Upper lobe of left lung (tissue), 6 donors: ENCODE measurements at regions not wholly inside any gene's neighbourhood (a gene's known extent, or its start where the extent isn't known, plus 50 kb on each side); places are given as distances from the start of the nearest gene placed in this dataset.

Experiments
- ATAC-seq, 2 donors: fragments of 200-7000 bp; cut with Tn5 transposase; one replicate each; pipeline ENCODE4 v1.9.1; 2022; ENCODE audit warnings: mild to moderate bottlenecking in 2 of 2, moderate library complexity in 2 of 2; ENCODE audit not compliant: low FRiP score in 2 of 2
- DNase-seq, 2 donors: peaks; one replicate each; pipeline ENCODE4 v3.0.0-alpha.2; 2019 to 2020
- H3K27ac ChIP-seq, 4 donors: fragments of 200-600 bp; sonication (generic); one replicate each; pipeline ENCODE4 v1.5.1; 2016 to 2019
- H3K27me3 ChIP-seq, 4 donors: fragments of 200-600 bp; sonication (generic); one replicate each; pipeline ENCODE4 v1.5.1; 2017 to 2019
- H3K36me3 ChIP-seq, 4 donors: fragments of 200-600 bp; sonication (generic); one replicate each; pipeline ENCODE4 v1.5.1; 2016 to 2019
- H3K4me1 ChIP-seq, 4 donors: fragments of 200-600 bp; sonication (generic); one replicate each; pipeline ENCODE4 v1.5.1; 2018 to 2019
- H3K4me3 ChIP-seq, 4 donors: fragments of 200-600 bp; sonication (generic); one replicate each; pipeline ENCODE4 v1.5.1; 2017 to 2019; ENCODE audit warnings: mild to moderate bottlenecking in 2 of 4, moderate library complexity in 1 of 4
- H3K9me3 ChIP-seq, 4 donors: fragments of 200-600 bp; sonication (generic); one replicate each; pipeline ENCODE4 v1.5.1; 2018 to 2019
- CTCF ChIP-seq, 6 experiments: fragments of 450-650 bp in 4 of 6; fragments of 200-600 bp in 2 of 6; sonication (generic) in 2 of 6; IDR thresholded peaks; one replicate each; pipeline ENCODE4 v1.5.1; 2016 to 2019; ENCODE audit warnings: antibody characterized with exemption in 6 of 6
- EP300 ChIP-seq, 4 donors: sonication (generic); formaldehyde crosslinking; IDR thresholded peaks; one replicate each; pipeline ENCODE4 v1.5.1; 2017; ENCODE audit warnings: antibody characterized with exemption in 4 of 4, control low read depth in 2 of 4
- POLR2A ChIP-seq, 4 donors: fragments of 450-650 bp; IDR thresholded peaks; one replicate each; pipeline ENCODE4 v1.5.1; 2016 to 2017; ENCODE audit warnings: antibody characterized with exemption in 4 of 4, mild to moderate bottlenecking in 2 of 4
- POLR2AphosphoS5 ChIP-seq, 2 donors: sonication (generic); formaldehyde crosslinking; IDR thresholded peaks; one replicate each; pipeline ENCODE4 v1.5.1; 2017; ENCODE audit warnings: antibody characterized with exemption in 2 of 2
- WGBS, 2 donors: methylation state at CpG; one replicate each; pipeline ENCODE4 v1.1.5; 2017 to 2018; 5-methylcytosine and 5-hydroxymethylcytosine counted together
- donor health status: DM: no; HTN: no; CAD: no; lungs with moderate emphysema.
- donor health status: DM: no; HTN: yes; CAD: no; lungs with severe emphysema.

- no peak overlapping the region for H3K4me3 ChIP-seq
- no peak overlapping the region for H3K27ac ChIP-seq
- H3K36me3 ChIP-seq, result no peaks in the 10 kb centered on the region
- ATAC-seq, result no peak
- peaks cover 0 to 16% (median 2%) of the 10 kb centered on the region in 4 donors for H3K4me1 ChIP-seq
- DNase-seq, result no peak
- H3K27me3 ChIP-seq, result no peaks in the 10 kb centered on the region
- TF ChIP-seq POLR2A (IDR thresholded peaks at IDR 0.05), result no peak
- no peaks in the 10 kb centered on the region for H3K9me3 ChIP-seq
- WGBS, 2 donors, result 73 to 78% methylated on average over 6 of the region's 6 CpGs
These were observed 187.2 kb downstream of the EFNB2 start for GRCh38 chr13:106348075-106348840.

DNA sequence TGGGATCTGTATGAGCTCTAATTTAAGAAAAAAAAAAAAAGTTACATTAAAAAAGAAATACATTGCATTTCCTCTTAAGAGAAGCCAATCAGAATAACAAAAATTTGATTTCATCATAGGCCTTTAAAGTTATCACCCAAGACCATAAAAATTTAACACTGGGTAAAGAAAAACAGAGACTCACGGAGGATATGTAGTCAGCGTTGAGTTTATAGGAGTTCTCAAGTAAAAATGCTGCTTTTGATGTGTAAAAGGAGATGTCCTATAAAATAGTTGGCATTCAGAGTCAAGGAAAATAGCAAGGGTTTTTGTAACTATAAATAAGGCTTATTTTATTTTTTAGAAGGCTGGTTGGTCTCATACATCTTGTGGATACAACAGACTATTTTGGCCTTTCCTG lies 191.1 kb downstream of the EFNB2 start:
- Histone ChIP-seq H3K36me3 (no peaks in the 10 kb centered on the region), H3K4me3 (peak overlapping the region in 2 of 4 donors; percentile 8 to 24), H3K4me1 (peaks cover 0 to 8% (median 2%) of the 10 kb centered on the region in 4 donors), H3K9me3 (peaks cover 0 to 16% (median 10%) of the 10 kb centered on the region in 4 donors), H3K27me3 (no peaks in the 10 kb centered on the region), H3K27ac (peak overlapping the region in 1 of 4 donors; percentile 11)
- ATAC-seq (no peak), DNase-seq (no peak)
- 89% methylated on average over 2 of the region's 2 CpGs for WGBS, 2 donors
- no peak for TF ChIP-seq POLR2AphosphoS5 (IDR thresholded peaks at IDR 0.05)
- TF ChIP-seq POLR2A (IDR thresholded peaks at IDR 0.05), result no peak

DNA sequence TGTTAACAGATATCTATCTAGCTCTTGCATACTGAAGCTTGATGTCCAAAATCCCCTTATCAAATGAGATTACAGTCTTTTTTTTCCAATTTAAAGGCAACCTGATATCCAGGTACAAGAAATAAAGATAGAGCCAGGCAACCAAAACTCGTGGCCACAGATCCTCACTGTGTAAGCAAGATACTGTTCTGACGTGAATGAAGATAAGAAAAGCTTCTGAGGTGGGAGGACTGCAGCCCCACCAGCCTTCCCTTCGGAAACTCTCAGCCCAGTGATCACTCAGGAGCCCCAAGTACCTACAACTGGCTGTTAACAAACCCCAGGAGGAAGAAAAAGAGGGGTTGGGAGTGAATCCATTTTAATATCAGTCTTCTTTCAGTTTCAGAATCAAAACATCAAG lies 191.6 kb downstream of the EFNB2 start:
- Histone ChIP-seq H3K27me3 (no peaks in the 10 kb centered on the region), H3K9me3 (peaks cover 0 to 18% (median 10%) of the 10 kb centered on the region in 4 donors), H3K4me1 (peaks cover 0 to 8% (median 1%) of the 10 kb centered on the region in 4 donors), H3K36me3 (no peaks in the 10 kb centered on the region), H3K4me3 (peak overlapping the region in 3 of 4 donors; percentile 8 to 24 (median 20)), H3K27ac (peak overlapping the region in 1 of 4 donors; percentile 11)
- no peak for DNase-seq
- TF ChIP-seq EP300 (IDR thresholded peaks at IDR 0.05) (no peak), POLR2A (IDR thresholded peaks at IDR 0.05) (no peak), POLR2AphosphoS5 (IDR thresholded peaks at IDR 0.05) (no peak), CTCF (IDR thresholded peaks at IDR 0.05) (no peak)
- ATAC-seq, result no peak
- 36 to 66% methylated on average over 3 of the region's 3 CpGs for WGBS, 2 donors

GRCh38 chr13:106340249-106340648 lies 195.2 kb downstream of the EFNB2 start:
- 86 to 94% methylated on average over 2 of the region's 2 CpGs for WGBS, 2 donors

DNA sequence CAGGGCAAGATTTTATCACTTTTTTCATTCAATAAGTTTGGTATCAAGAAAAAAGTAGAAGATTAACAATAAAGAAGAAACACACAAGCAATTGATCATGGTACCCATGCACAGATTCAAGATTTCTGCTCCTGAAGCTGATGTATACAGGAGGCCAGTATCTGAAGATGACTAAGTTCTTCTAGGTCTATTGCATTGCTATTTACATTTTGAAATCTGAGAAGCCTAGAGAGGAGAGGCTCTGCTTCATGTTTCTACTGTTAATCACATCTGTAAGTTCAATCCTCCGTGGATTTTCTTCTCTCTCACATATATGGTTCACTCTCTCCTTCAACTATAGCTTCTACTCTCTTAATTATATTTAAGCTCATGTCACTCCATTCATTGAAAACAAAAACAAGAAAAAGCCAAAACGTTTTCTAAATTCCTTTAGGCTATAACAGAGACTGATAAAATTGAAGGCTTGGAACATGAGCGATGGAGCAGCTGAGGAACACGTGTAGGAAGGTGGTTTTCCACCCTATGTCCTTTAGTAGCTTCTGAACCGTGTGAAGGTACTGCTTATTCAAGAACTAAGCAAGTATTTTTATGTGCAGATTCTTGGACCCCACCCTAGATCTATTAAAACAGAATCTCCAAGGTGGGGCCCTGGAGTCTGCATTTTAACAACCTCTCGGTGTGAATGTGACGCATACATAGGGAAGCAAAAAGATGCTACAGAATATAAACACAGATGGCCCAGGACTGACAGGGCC lies 198.2 kb downstream of the EFNB2 start:
- no peak for ATAC-seq
- Histone ChIP-seq H3K9me3 (peaks cover 4 to 18% (median 10%) of the 10 kb centered on the region in 4 donors), H3K4me1 (peaks cover 0 to 4% (median 0%) of the 10 kb centered on the region in 4 donors), H3K4me3 (peak overlapping the region in 1 of 4 donors; percentile 18), H3K36me3 (no peaks in the 10 kb centered on the region), H3K27me3 (no peaks in the 10 kb centered on the region), H3K27ac (no peak overlapping the region)
- WGBS, 2 donors, result 82 to 83% methylated on average over 7 of the region's 7 CpGs
- no peak for DNase-seq
- no peak for TF ChIP-seq CTCF (IDR thresholded peaks at IDR 0.05)
- no peak for TF ChIP-seq EP300 (IDR thresholded peaks at IDR 0.05)
- no peak for TF ChIP-seq POLR2A (IDR thresholded peaks at IDR 0.05)
- TF ChIP-seq POLR2AphosphoS5 (IDR thresholded peaks at IDR 0.05), result no peak

More at GRCh38 chr13:106340249-106340648, 195.2 kb downstream of the EFNB2 start:
- Histone ChIP-seq H3K27me3 (no peaks in the 10 kb centered on the region), H3K36me3 (no peaks in the 10 kb centered on the region), H3K4me1 (peaks cover 0 to 4% (median 0%) of the 10 kb centered on the region in 4 donors), H3K4me3 (no peak overlapping the region), H3K27ac (no peak overlapping the region), H3K9me3 (peaks cover 4 to 18% (median 10%) of the 10 kb centered on the region in 4 donors)
- no peak for DNase-seq
- TF ChIP-seq POLR2AphosphoS5 (IDR thresholded peaks at IDR 0.05) (no peak), POLR2A (IDR thresholded peaks at IDR 0.05) (no peak), EP300 (IDR thresholded peaks at IDR 0.05) (no peak), CTCF (IDR thresholded peaks at IDR 0.05) (no peak)
- no peak for ATAC-seq
